SU-DHL-6 (cell line): ENCODE measurements at regions not wholly inside any gene's neighbourhood (a gene's known extent, or its start where the extent isn't known, plus 50 kb on each side); places are given as distances from the start of the nearest gene placed in this dataset.

ENCODE experiments used
- H2AFZ ChIP-seq: fragments of 200-600 bp; sonication (generic); 2 replicates; pipeline ENCODE4 v1.6.1; 2014; ENCODE audit warnings: low read depth, mild to moderate bottlenecking, moderate library complexity, mixed read lengths, antibody characterized with exemption, low read length; ENCODE audit not compliant: severe bottlenecking
- H3F3A ChIP-seq: fragments of 200-600 bp; shearing (Covaris generic); 2 replicates; pipeline ENCODE4 v1.6.0; 2016; ENCODE audit warnings: antibody characterized with exemption, mild to moderate bottlenecking; ENCODE audit not compliant: insufficient read depth
- H3K27ac ChIP-seq: fragments of 200-600 bp; sonication (generic); 2 replicates; pipeline ENCODE4 v1.5.1; 2016; ENCODE audit warnings: low read depth, mild to moderate bottlenecking, low read length, moderate library complexity, mixed read lengths
- H3K27me3 ChIP-seq: fragments of 200-600 bp; sonication (generic), shearing (Covaris generic); 2 replicates; pipeline ENCODE4 v1.6.0; 2014; ENCODE audit warnings: mild to moderate bottlenecking, low read length
- H3K36me3 ChIP-seq: fragments of 200-600 bp; sonication (generic); 2 replicates; pipeline ENCODE4 v1.6.1; 2014; ENCODE audit warnings: mild to moderate bottlenecking, low read length, mixed read lengths
- H3K4me2 ChIP-seq: fragments of 300-600, 200-600 bp; shearing (Covaris generic), sonication (generic); 2 replicates; pipeline ENCODE4 v1.6.0; 2014; ENCODE audit warnings: low read length, low read depth, mild to moderate bottlenecking; ENCODE audit not compliant: poor library complexity, severe bottlenecking
- H3K4me3 ChIP-seq: fragments of 200-600 bp; sonication (generic); 2 replicates; pipeline ENCODE4 v1.5.1; 2014; ENCODE audit warnings: antibody characterized with exemption, low read length, mild to moderate bottlenecking, mixed read lengths; ENCODE audit not compliant: insufficient read depth, poor library complexity, severe bottlenecking
- H3K79me2 ChIP-seq: fragments of 200-600 bp; sonication (generic); 2 replicates; pipeline ENCODE4 v1.6.1; 2014; ENCODE audit warnings: mild to moderate bottlenecking, low read length, moderate library complexity; ENCODE audit not compliant: insufficient read depth
- H3K9ac ChIP-seq: fragments of 200-600 bp; sonication (generic); 2 replicates; pipeline ENCODE4 v1.7.0; 2014; ENCODE audit warnings: mild to moderate bottlenecking, low read length
- H3K9me2 ChIP-seq: fragments of 200-600 bp; sonication (generic); replicated peaks from 2 replicates; pipeline ENCODE4 v1.6.1; 2014; ENCODE audit warnings: low read length; ENCODE audit not compliant: insufficient read depth
- H3K9me3 ChIP-seq: fragments of 200-600 bp; sonication (generic); 2 replicates; pipeline ENCODE4 v1.6.1; 2014; ENCODE audit warnings: low read length, mixed read lengths; ENCODE audit not compliant: insufficient read depth
- H4K20me1 ChIP-seq: fragments of 200-600 bp; sonication (generic); 2 replicates; pipeline ENCODE4 v1.6.1; 2014; ENCODE audit warnings: low read depth, mild to moderate bottlenecking, antibody characterized with exemption, low read length, moderate library complexity, mixed read lengths
- CTCF ChIP-seq: fragments of 200-600 bp; sonication (generic); IDR thresholded peaks from one replicate; pipeline ENCODE4 v1.5.1; 2017; ENCODE audit warnings: antibody characterized with exemption, mild to moderate bottlenecking, low read length, moderate library complexity; ENCODE audit not compliant: insufficient read depth, poor library complexity, severe bottlenecking
- EZH2phosphoT487 ChIP-seq: fragments of 200-600 bp; sonication (generic), shearing (Covaris generic); conservative IDR thresholded peaks from 2 replicates; pipeline ENCODE4 v1.6.1; 2018; ENCODE audit warnings: mild to moderate bottlenecking, antibody characterized with exemption, low read length, moderate library complexity, mixed read lengths

GRCh38 chr2:64787698-64788097 lies 134.0 kb upstream of the SERTAD2 start:
- no peak overlapping the region for H3K4me3 ChIP-seq
- H3K79me2 ChIP-seq = no peaks in the 10 kb centered on the region
- H3K36me3 ChIP-seq = no peaks in the 10 kb centered on the region
- H2AFZ ChIP-seq = no peak overlapping the region
- H3K9me2 ChIP-seq = no peaks in the 10 kb centered on the region
- TF ChIP-seq EZH2phosphoT487 = no peak
- no peak for TF ChIP-seq CTCF
- H3K4me2 ChIP-seq = no peak overlapping the region
- no peaks in the 10 kb centered on the region for H3F3A ChIP-seq
- H3K9ac ChIP-seq = no peak overlapping the region
- no peak overlapping the region for H3K27ac ChIP-seq
- H3K27me3 ChIP-seq = no peaks in the 10 kb centered on the region
- no peaks in the 10 kb centered on the region for H4K20me1 ChIP-seq
- H3K9me3 ChIP-seq = no peaks in the 10 kb centered on the region

- no peaks in the 10 kb centered on the region for H4K20me1 ChIP-seq
- no peaks in the 10 kb centered on the region for H3F3A ChIP-seq
- no peak for TF ChIP-seq EZH2phosphoT487
- no peak for TF ChIP-seq CTCF
- H3K79me2 ChIP-seq = no peaks in the 10 kb centered on the region
- H3K4me2 ChIP-seq = no peak overlapping the region
- no peaks in the 10 kb centered on the region for H3K27me3 ChIP-seq
- H3K4me3 ChIP-seq = no peak overlapping the region
- no peaks in the 10 kb centered on the region for H3K36me3 ChIP-seq
- H3K9me3 ChIP-seq = no peaks in the 10 kb centered on the region
- no peaks in the 10 kb centered on the region for H3K9me2 ChIP-seq
- no peak overlapping the region for H2AFZ ChIP-seq
- no peak overlapping the region for H3K27ac ChIP-seq
- H3K9ac ChIP-seq = no peak overlapping the region
These were observed 136.0 kb upstream of the SERTAD2 start for GRCh38 chr2:64789466-64790320.

GRCh38 chr2:64792300-64792699 lies 138.6 kb upstream of the SERTAD2 start:
- Histone ChIP-seq H3K4me3 (no peak overlapping the region), H3F3A (no peaks in the 10 kb centered on the region), H3K4me2 (no peak overlapping the region), H3K27me3 (no peaks in the 10 kb centered on the region), H3K9ac (no peak overlapping the region), H3K9me2 (no peaks in the 10 kb centered on the region), H4K20me1 (no peaks in the 10 kb centered on the region), H3K36me3 (no peaks in the 10 kb centered on the region), H3K27ac (no peak overlapping the region), H2AFZ (no peak overlapping the region), H3K79me2 (no peaks in the 10 kb centered on the region), H3K9me3 (no peaks in the 10 kb centered on the region)
- TF ChIP-seq CTCF = no peak
- no peak for TF ChIP-seq EZH2phosphoT487
